BJ (cell line): ENCODE measurements at regions not wholly inside any gene's neighbourhood (a gene's known extent, or its start where the extent isn't known, plus 50 kb on each side); places are given as distances from the start of the nearest gene placed in this dataset.
A peak's percentile ranks its signal among the peaks of the same experiment; 100 is the strongest.

Experiments
- CTCF ChIA-PET: fragments of 350-600 bp; formaldehyde crosslinking; extraction: SDS; loops from one replicate; lab custom pipeline; 2021; ENCODE audit warnings: antibody characterized with exemption, inconsistent platforms; lab: Yijun Ruan, JAX
- POLR2A ChIA-PET: fragments of 300-600 bp; sonication (Branson Sonifier 250); formaldehyde crosslinking; extraction: SDS; loops from one replicate; lab custom pipeline; 2021; ENCODE audit warnings: antibody characterized with exemption; lab: Charles Lee
- DNase-seq: peaks from one replicate; pipeline ENCODE4 v3.0.0-alpha.2; 2011; ENCODE audit warnings: low read depth
- H3K27me3 ChIP-seq: 2 replicates; pipeline ENCODE4 v1.6.0; 2011; ENCODE audit warnings: low read length; ENCODE audit not compliant: control insufficient read depth, insufficient read depth
- H3K36me3 ChIP-seq: 2 replicates; pipeline ENCODE4 v1.5.1; 2011; ENCODE audit warnings: low read length; ENCODE audit not compliant: control insufficient read depth, insufficient read depth
- H3K4me3 ChIP-seq: 2 replicates; pipeline ENCODE4 v1.5.1; 2011; ENCODE audit warnings: low read depth, mild to moderate bottlenecking, control low read depth, low read length
- TF ChIP-seq, protein P1 (sequence below): IDR thresholded peaks from 2 replicates; pipeline ENCODE4 v1.5.1; 2011; ENCODE audit warnings: low read depth, mild to moderate bottlenecking, control low read depth, inconsistent platforms, low read length, moderate library complexity; ENCODE audit not compliant: insufficient read depth

DNA sequence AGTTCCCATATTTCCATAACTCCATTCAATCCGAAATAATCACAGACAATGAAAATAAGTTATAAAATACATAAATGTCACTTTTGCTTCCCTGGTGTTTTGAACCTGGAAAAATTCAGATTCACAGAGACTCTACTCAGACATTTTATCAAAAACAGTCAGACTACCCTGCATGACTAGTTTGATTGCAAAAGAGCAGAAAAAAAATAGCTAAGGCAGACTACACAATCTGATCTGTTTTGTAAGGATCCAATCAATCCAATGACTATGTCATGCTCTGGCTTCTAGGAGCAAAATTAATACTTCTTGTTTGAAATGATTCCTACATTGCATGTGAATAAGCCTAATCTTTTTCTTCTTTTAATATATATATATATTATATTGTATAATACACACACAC lies 1262.6 kb downstream of the EFNA5 start:
- ChIA-PET POLR2A (no interaction called here), CTCF (no interaction called here)
- H3K4me3 ChIP-seq, result no peak overlapping the region
- H3K36me3 ChIP-seq, result no peaks in the 10 kb centered on the region
- DNase-seq, result no peak
- TF ChIP-seq, protein P1, sequence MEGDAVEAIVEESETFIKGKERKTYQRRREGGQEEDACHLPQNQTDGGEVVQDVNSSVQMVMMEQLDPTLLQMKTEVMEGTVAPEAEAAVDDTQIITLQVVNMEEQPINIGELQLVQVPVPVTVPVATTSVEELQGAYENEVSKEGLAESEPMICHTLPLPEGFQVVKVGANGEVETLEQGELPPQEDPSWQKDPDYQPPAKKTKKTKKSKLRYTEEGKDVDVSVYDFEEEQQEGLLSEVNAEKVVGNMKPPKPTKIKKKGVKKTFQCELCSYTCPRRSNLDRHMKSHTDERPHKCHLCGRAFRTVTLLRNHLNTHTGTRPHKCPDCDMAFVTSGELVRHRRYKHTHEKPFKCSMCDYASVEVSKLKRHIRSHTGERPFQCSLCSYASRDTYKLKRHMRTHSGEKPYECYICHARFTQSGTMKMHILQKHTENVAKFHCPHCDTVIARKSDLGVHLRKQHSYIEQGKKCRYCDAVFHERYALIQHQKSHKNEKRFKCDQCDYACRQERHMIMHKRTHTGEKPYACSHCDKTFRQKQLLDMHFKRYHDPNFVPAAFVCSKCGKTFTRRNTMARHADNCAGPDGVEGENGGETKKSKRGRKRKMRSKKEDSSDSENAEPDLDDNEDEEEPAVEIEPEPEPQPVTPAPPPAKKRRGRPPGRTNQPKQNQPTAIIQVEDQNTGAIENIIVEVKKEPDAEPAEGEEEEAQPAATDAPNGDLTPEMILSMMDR, result no peak
- H3K27me3 ChIP-seq, result no peaks in the 10 kb centered on the region

DNA sequence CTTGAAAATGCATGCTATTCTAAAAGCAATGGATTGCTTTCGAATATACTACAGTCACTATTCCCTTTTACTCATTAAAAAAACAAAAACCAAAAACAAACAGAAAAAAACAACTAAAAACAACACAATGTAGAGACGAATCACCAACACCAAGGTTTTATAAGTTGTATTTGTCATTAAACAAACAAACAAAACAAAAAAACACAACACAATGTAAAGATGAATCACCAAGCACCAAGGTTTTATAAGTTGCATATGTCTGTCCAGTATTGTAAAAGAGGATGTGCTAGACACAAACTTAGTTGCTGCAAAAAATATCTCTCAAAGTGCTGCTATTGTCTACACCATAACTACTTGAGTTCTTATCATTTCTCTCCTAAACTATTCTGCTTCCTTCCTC lies 1269.2 kb downstream of the EFNA5 start:
- Histone ChIP-seq H3K36me3 (no peaks in the 10 kb centered on the region), H3K4me3 (no peak overlapping the region), H3K27me3 (no peaks in the 10 kb centered on the region)
- TF ChIP-seq, protein P1, result no peak
- ChIA-PET CTCF (no interaction called here), POLR2A (no interaction called here)
- no peak for DNase-seq

DNA sequence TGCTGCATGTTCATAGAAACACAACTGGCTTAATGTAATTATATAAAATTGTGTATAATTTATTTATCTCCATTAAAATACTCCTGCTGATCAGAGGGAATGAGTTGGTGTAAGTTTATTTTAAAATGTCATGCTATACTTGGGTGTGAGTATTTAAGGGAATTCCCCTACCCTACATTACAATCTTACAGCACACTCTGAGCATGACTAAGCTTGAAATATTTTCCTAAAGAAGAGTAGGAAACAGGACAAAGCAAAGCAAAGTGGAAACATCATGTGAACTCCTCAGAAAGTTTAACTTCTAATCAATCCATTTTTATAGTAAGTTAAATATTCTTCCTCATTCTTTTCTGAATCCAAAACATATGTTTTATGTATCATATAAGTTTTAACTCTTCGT lies 1271.3 kb downstream of the EFNA5 start:
- POLR2A ChIA-PET, result no interaction called here
- no peaks in the 10 kb centered on the region for H3K36me3 ChIP-seq
- H3K27me3 ChIP-seq, result no peaks in the 10 kb centered on the region
- H3K4me3 ChIP-seq, result no peak overlapping the region
- CTCF ChIA-PET, result no interaction called here
- peak; percentile 26 for DNase-seq
- TF ChIP-seq, protein P1, result no peak

DNA sequence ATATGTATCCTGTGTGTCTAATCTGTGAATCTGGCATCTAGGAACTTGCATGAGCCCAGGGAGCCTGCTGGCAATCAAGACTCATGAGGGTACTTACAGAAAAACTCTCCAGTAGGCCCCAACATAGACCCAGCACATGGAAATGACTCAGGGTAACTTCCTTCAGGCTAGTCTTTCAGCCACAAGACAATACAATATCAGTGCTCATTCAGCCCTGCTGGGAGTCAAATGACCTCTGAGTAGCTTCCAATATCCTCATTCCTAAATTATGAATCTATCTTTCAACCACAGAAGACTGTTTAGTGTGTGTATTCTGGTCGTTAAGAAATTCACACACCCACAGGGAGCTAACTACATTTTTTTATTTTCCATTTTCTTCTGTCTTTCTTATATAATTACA lies 1273.0 kb downstream of the EFNA5 start:
- CTCF ChIA-PET, result no interaction called here
- H3K36me3 ChIP-seq, result no peaks in the 10 kb centered on the region
- TF ChIP-seq, protein P1, result no peak
- POLR2A ChIA-PET, result no interaction called here
- H3K4me3 ChIP-seq, result no peak overlapping the region
- H3K27me3 ChIP-seq, result no peaks in the 10 kb centered on the region
- DNase-seq, result peak; percentile 88

DNA sequence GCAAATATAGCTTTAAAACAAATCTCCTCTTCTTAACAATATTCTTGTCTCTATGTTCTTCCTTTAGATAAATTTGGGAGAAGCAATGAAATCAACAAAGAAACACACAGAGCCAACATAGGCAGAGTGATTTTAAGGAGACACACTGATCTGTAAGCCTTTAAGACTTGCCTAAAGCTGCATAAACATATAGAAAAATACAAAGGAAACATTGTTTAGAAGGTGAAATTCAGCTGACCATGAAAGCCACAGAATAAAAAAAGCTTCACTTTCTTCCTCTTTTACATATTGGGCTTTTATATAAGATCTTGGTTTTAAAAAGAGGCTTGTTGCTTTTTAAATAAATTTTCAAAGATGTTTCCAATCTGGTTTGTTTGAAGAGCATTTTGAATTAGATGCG lies 1277.5 kb downstream of the EFNA5 start:
- Histone ChIP-seq H3K27me3 (no peaks in the 10 kb centered on the region), H3K36me3 (no peaks in the 10 kb centered on the region), H3K4me3 (no peak overlapping the region)
- no peak for DNase-seq
- ChIA-PET CTCF (no interaction called here), POLR2A (no interaction called here)
- TF ChIP-seq, protein P1, result no peak
